K562 (cell line): ENCODE measurements at regions not wholly inside any gene's neighbourhood (a gene's known extent, or its start where the extent isn't known, plus 50 kb on each side); places are given as distances from the start of the nearest gene placed in this dataset.

Source experiments
- NR1H2 ChIP-seq: sonication (generic); formaldehyde crosslinking; IDR thresholded peaks from 2 replicates; pipeline ENCODE4 v1.4.0; 2020; ENCODE audit warnings: mild to moderate bottlenecking, missing genetic modification reagents
- SIX5 ChIP-seq, 2 experiments: IDR thresholded peaks; 2 replicates each; pipeline ENCODE4 v1.6.1; 2011; ENCODE audit warnings: low read length in 2 of 2, borderline replicate concordance in 1 of 2, low read depth in 1 of 2, mild to moderate bottlenecking in 1 of 2, moderate library complexity in 1 of 2; ENCODE audit not compliant: insufficient read depth in 1 of 2
- TF ChIP-seq, protein P1 (sequence below): fragments of 450-650 bp; IDR thresholded peaks from 2 replicates; pipeline ENCODE4 v1.6.1; 2018; ENCODE audit not compliant: partially characterized antibody

DNA sequence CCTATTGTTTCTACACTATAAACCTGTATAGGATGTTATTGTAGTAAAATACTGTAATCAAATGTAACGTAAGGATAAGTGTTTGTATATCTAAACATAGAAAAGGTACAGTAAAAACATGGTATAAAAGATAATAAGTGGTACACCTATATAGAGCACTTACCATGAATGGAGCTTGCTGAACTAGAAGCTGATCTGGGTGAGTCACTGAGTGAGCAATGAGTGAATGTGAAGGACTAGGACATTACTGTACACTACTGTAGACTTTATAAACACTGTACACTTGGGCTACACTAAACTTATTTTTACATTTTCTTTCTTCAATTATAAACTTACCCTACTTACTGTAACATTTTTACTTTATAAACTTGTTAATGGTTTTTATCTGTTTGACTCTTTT lies 732.9 kb upstream of the LRRN3 start:
- TF ChIP-seq SIX5 (IDR thresholded peaks at IDR 0.05; ENCODE audit: borderline replicate concordance in 1 of 2, insufficient read depth in 1 of 2, low read depth in 1 of 2, low read length in 2 of 2) (no peak), NR1H2 (CRISPR knock-in tag) (no peak)
- TF ChIP-seq, protein P1, sequence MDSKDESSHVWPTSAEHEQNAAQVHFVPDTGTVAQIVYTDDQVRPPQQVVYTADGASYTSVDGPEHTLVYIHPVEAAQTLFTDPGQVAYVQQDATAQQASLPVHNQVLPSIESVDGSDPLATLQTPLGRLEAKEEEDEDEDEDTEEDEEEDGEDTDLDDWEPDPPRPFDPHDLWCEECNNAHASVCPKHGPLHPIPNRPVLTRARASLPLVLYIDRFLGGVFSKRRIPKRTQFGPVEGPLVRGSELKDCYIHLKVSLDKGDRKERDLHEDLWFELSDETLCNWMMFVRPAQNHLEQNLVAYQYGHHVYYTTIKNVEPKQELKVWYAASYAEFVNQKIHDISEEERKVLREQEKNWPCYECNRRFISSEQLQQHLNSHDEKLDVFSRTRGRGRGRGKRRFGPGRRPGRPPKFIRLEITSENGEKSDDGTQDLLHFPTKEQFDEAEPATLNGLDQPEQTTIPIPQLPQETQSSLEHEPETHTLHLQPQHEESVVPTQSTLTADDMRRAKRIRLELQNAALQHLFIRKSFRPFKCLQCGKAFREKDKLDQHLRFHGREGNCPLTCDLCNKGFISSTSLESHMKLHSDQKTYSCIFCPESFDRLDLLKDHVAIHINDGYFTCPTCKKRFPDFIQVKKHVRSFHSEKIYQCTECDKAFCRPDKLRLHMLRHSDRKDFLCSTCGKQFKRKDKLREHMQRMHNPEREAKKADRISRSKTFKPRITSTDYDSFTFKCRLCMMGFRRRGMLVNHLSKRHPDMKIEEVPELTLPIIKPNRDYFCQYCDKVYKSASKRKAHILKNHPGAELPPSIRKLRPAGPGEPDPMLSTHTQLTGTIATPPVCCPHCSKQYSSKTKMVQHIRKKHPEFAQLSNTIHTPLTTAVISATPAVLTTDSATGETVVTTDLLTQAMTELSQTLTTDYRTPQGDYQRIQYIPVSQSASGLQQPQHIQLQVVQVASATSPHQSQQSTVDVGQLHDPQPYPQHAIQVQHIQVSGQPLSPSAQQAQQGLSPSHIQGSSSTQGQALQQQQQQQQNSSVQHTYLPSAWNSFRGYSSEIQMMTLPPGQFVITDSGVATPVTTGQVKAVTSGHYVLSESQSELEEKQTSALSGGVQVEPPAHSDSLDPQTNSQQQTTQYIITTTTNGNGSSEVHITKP, result no peak
